Mucosa of rectum (tissue), 2 donors: ENCODE measurements at regions not wholly inside any gene's neighbourhood (a gene's known extent, or its start where the extent isn't known, plus 50 kb on each side); places are given as distances from the start of the nearest gene placed in this dataset.

Experiments
- H3K27ac ChIP-seq, 2 donors: one replicate each; pipeline ENCODE4 v1.7.0; 2013; ENCODE audit warnings: inconsistent platforms in 2 of 2, low read depth in 2 of 2, low read length in 2 of 2
- H3K27me3 ChIP-seq, 2 donors: one replicate each; pipeline ENCODE4 v1.7.0; 2013; ENCODE audit warnings: low read length in 2 of 2; ENCODE audit not compliant: control insufficient read depth in 2 of 2, insufficient read depth in 2 of 2
- H3K36me3 ChIP-seq, 2 donors: one replicate each; pipeline ENCODE4 v1.7.0; 2013; ENCODE audit warnings: low read length in 2 of 2; ENCODE audit not compliant: control insufficient read depth in 2 of 2, insufficient read depth in 2 of 2
- H3K4me1 ChIP-seq, 2 donors: one replicate each; pipeline ENCODE4 v1.7.0; 2013; ENCODE audit warnings: low read length in 2 of 2, mild to moderate bottlenecking in 1 of 2; ENCODE audit not compliant: control insufficient read depth in 2 of 2, insufficient read depth in 2 of 2
- H3K4me3 ChIP-seq, 2 donors: one replicate each; pipeline ENCODE4 v1.7.0; 2013; ENCODE audit warnings: low read length in 2 of 2
- H3K9ac ChIP-seq, 2 donors: one replicate each; pipeline ENCODE4 v1.7.0; 2013; ENCODE audit warnings: low read length in 2 of 2, low read depth in 1 of 2, mild to moderate bottlenecking in 1 of 2
- H3K9me3 ChIP-seq, 2 donors: one replicate each; pipeline ENCODE4 v1.7.0; 2013; ENCODE audit warnings: low read length in 2 of 2; ENCODE audit not compliant: control insufficient read depth in 2 of 2
- donor health status: healthy.
- donor health status: Normal muscosa, but diverticular disease.

DNA sequence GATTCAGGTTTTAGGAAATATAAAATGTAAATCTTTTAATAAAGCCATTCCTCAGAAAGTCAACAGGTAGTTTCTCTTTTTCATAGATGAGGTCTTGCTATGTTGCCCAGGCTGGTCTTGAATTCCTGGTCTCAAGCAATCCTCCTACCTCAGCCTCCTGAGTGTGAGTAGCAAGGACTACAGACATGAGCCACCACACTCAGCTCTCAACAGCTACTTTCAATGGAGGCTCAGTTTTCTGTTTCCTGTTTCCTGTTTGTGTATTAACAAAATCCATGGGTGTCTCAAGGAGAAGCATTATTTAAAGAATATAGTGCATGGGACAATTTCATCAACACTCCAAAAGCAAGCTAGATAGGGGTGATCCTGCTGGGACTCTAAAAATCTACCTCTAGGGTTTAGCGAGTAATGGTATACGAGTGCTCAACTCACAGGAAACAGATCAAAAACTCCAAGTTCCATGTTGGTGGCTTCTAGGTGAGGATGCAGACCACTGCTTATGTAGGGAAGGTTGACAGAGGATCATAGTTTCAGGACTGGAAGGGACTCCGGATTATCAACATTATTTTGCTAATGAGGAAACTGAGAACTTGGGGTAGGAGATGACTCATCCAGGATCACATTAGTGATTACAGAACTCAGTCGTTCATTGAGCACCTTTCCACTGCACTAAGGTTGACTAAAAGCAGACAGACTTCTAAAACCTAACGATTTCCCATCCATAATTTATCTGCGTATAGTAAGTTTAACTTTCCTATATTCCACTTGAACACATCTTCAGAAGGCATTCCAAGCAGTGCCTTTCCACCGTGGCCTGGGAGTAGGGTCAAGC lies 61.7 kb upstream of the WIPF1 start:
- Histone ChIP-seq H3K4me1 (no peaks in the 10 kb centered on the region), H3K27ac (no peak overlapping the region), H3K27me3 (no peaks in the 10 kb centered on the region), H3K9ac (no peak overlapping the region), H3K9me3 (no peaks in the 10 kb centered on the region), H3K4me3 (no peak overlapping the region), H3K36me3 (no peaks in the 10 kb centered on the region)

DNA sequence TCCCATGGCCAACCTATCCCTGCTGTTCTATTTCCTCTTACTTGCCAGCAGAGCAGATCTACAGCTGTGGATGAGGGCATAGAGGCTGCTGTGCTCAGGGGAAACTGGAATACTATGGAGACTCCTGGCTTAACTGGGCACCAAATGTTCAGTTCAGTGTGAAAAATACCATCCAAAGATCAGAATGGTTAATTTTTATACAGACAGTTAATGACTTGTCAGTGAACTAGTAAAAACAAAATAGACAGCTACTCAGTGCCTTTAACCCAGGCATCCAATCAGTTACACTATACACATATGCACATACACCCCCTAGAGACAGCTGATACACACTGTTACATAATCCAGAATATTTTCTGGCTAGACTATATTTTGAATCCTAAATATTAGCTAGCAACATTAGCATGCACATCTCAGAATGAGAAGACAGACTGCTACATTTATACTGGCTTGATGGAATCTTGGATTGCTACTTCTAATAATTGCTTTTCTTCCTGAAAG lies 59.1 kb upstream of the WIPF1 start:
- Histone ChIP-seq H3K9ac (no peak overlapping the region), H3K4me1 (no peaks in the 10 kb centered on the region), H3K27ac (no peak overlapping the region), H3K4me3 (no peak overlapping the region), H3K27me3 (no peaks in the 10 kb centered on the region), H3K36me3 (no peaks in the 10 kb centered on the region), H3K9me3 (no peaks in the 10 kb centered on the region)

- Histone ChIP-seq H3K4me1 (no peaks in the 10 kb centered on the region), H3K27ac (no peak overlapping the region), H3K36me3 (no peaks in the 10 kb centered on the region), H3K9me3 (no peaks in the 10 kb centered on the region), H3K4me3 (no peak overlapping the region), H3K27me3 (no peaks in the 10 kb centered on the region), H3K9ac (no peak overlapping the region)
These were observed 58.4 kb upstream of the WIPF1 start for GRCh38 chr2:174656035-174656434.

GRCh38 chr2:174654419-174654941 lies 56.9 kb upstream of the WIPF1 start:
- Histone ChIP-seq H3K36me3 (no peaks in the 10 kb centered on the region), H3K27me3 (no peaks in the 10 kb centered on the region), H3K9ac (no peak overlapping the region), H3K4me3 (no peak overlapping the region), H3K27ac (no peak overlapping the region), H3K4me1 (no peaks in the 10 kb centered on the region), H3K9me3 (no peaks in the 10 kb centered on the region)

GRCh38 chr2:174648896-174649295 lies 51.3 kb upstream of the WIPF1 start:
- Histone ChIP-seq H3K4me3 (no peak overlapping the region), H3K36me3 (no peaks in the 10 kb centered on the region), H3K27ac (no peak overlapping the region), H3K4me1 (no peaks in the 10 kb centered on the region), H3K27me3 (no peaks in the 10 kb centered on the region), H3K9me3 (no peaks in the 10 kb centered on the region), H3K9ac (no peak overlapping the region)
